ENCODE measurements at regions not wholly inside any gene's neighbourhood (a gene's known extent, or its start where the extent isn't known, plus 50 kb on each side); places are given as distances from the start of the nearest gene placed in this dataset.

DNA sequence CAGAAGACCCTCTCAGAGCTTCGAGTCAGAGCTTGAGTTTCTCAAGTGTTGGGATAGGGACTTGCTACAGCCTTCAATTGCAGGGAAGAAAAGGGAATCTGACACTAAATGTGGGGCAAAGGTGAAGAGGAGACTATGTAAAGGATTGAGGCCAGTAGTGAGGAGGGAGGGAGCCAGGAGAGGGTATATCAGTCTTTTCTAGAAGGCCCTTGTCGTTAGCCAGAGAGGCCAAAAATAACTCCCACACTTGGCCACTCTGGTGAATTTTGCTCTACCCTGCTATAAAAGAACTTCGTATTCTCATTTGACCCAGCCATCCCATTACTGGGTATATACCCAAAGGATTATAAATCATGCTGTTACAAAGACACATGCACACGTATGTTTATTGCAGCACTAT lies 162.0 kb downstream of the MDFIC start:
- TF ChIP-seq, protein P1, sequence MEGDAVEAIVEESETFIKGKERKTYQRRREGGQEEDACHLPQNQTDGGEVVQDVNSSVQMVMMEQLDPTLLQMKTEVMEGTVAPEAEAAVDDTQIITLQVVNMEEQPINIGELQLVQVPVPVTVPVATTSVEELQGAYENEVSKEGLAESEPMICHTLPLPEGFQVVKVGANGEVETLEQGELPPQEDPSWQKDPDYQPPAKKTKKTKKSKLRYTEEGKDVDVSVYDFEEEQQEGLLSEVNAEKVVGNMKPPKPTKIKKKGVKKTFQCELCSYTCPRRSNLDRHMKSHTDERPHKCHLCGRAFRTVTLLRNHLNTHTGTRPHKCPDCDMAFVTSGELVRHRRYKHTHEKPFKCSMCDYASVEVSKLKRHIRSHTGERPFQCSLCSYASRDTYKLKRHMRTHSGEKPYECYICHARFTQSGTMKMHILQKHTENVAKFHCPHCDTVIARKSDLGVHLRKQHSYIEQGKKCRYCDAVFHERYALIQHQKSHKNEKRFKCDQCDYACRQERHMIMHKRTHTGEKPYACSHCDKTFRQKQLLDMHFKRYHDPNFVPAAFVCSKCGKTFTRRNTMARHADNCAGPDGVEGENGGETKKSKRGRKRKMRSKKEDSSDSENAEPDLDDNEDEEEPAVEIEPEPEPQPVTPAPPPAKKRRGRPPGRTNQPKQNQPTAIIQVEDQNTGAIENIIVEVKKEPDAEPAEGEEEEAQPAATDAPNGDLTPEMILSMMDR (IDR thresholded peaks at IDR 0.05; ENCODE audit: unreplicated experiment) = no peak
- no peak for DNase-seq (ENCODE audit: unreplicated experiment)
- no peak overlapping the region for H3K27ac Mint-ChIP-seq (ENCODE audit: low read depth, unreplicated experiment)
- BruUV-seq (replicated peaks) = no TSS peak
- ChIA-PET CTCF (no interaction called here), POLR2A (no interaction called here)
- peaks cover 11% of the 10 kb centered on the region for H3K4me1 Mint-ChIP-seq (ENCODE audit: insufficient read depth, unreplicated experiment)
- H3K36me3 Mint-ChIP-seq (ENCODE audit: insufficient read depth, unreplicated experiment) = no peaks in the 10 kb centered on the region
- H3K27me3 Mint-ChIP-seq (ENCODE audit: insufficient read depth, unreplicated experiment) = peaks cover 24% of the 10 kb centered on the region
- H3K4me3 Mint-ChIP-seq (ENCODE audit: unreplicated experiment) = no peak overlapping the region
- intact Hi-C loops (cut with micrococcal nuclease) = no loop called here
- H3K9me3 Mint-ChIP-seq (ENCODE audit: unreplicated experiment) = no peaks in the 10 kb centered on the region

DNA sequence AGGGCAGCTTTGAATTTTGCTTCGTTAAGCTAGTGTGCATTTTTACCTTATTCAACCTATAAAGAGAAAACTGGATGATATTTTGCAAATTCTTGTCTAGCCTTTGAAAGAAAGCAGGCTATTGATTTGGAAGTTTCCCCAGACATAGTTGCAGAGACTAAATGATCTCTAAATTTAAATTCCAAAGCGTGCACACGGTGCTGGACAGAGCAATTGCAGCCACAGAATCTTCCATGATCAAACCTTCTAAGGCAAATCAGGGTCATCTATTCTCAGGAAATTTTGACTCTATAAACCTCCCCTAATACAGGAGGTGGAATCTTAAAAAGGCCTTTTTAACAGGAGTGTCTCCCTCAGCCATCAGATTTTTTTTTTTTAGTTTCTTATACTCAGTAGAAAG lies 159.9 kb downstream of the MDFIC start:
- Mint-ChIP-seq H3K4me1 (ENCODE audit: insufficient read depth, unreplicated experiment) (no peaks in the 10 kb centered on the region), H3K27ac (ENCODE audit: low read depth, unreplicated experiment) (no peak overlapping the region), H3K9me3 (ENCODE audit: unreplicated experiment) (no peaks in the 10 kb centered on the region), H3K36me3 (ENCODE audit: insufficient read depth, unreplicated experiment) (no peaks in the 10 kb centered on the region), H3K4me3 (ENCODE audit: unreplicated experiment) (no peak overlapping the region), H3K27me3 (ENCODE audit: insufficient read depth, unreplicated experiment) (peaks cover 38% of the 10 kb centered on the region)
- ChIA-PET CTCF (no interaction called here), POLR2A (no interaction called here)
- no TSS peak for BruUV-seq (replicated peaks)
- TF ChIP-seq, protein P1 (IDR thresholded peaks at IDR 0.05; ENCODE audit: unreplicated experiment) = no peak
- DNase-seq (ENCODE audit: unreplicated experiment) = no peak
- intact Hi-C loops (cut with micrococcal nuclease) = no loop called here

DNA sequence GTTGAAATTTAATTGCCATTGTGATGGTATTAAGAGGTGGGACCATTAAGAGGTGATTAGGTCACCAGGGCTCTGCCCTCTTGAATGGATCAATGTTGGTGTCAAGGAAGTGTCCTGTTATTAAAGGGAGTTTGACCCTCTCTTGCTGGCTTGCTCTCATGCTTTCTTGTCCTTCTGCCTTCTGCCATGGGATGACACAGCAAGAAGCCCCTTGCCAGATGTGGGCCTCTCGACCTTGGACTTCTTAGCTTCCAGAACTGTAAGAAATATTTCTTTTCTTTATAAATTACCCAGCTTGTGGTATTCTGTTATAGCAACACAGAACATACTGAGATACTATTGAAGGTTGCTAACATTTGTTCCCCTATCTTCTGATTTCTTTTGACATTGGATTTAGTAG lies 157.0 kb downstream of the MDFIC start:
- BruUV-seq (replicated peaks) = no TSS peak

DNA sequence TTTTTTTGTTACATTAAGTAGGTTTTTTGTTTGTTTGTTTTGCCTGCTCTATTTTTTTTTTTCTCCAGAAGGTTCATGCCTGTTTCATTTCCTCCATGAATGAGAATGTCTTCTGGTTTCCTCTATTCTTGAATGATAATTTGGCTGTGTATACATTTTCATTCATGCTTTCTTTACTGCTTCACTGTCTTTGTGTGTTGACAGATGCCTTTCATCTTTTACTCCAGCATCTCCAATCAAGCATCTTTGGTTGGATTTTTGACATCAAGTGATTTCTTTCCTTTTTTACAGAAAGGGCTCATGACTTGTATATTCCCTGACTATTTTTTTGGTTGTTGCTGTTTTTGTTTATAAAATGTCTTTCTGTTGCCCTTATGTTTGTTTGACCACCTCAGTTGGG lies 156.5 kb downstream of the MDFIC start:
- intact Hi-C loops (cut with micrococcal nuclease) = no loop called here
- no TSS peak for BruUV-seq (replicated peaks)
- TF ChIP-seq, protein P1 (IDR thresholded peaks at IDR 0.05; ENCODE audit: unreplicated experiment) = no peak
- Mint-ChIP-seq H3K4me3 (ENCODE audit: unreplicated experiment) (no peak overlapping the region), H3K36me3 (ENCODE audit: insufficient read depth, unreplicated experiment) (no peaks in the 10 kb centered on the region), H3K9me3 (ENCODE audit: unreplicated experiment) (no peaks in the 10 kb centered on the region), H3K27me3 (ENCODE audit: insufficient read depth, unreplicated experiment) (peaks cover 54% of the 10 kb centered on the region), H3K4me1 (ENCODE audit: insufficient read depth, unreplicated experiment) (no peaks in the 10 kb centered on the region), H3K27ac (ENCODE audit: low read depth, unreplicated experiment) (no peak overlapping the region)
- POLR2A ChIA-PET = no interaction called here
- CTCF ChIA-PET = interaction anchor here (0.7 kb wide), 1 partner anchor 211 kb away, joined by 4 read pairs; no protein-coding TSS in a partner anchor
- no peak for DNase-seq (ENCODE audit: unreplicated experiment)

More for the DNA sequence above, 157.0 kb downstream of the MDFIC start:
- TF ChIP-seq, protein P1 (IDR thresholded peaks at IDR 0.05; ENCODE audit: unreplicated experiment) = no peak
- no peak for DNase-seq (ENCODE audit: unreplicated experiment)
- POLR2A ChIA-PET = no interaction called here
- CTCF ChIA-PET = no interaction called here
- Mint-ChIP-seq H3K27ac (ENCODE audit: low read depth, unreplicated experiment) (no peak overlapping the region), H3K4me1 (ENCODE audit: insufficient read depth, unreplicated experiment) (no peaks in the 10 kb centered on the region), H3K4me3 (ENCODE audit: unreplicated experiment) (no peak overlapping the region), H3K9me3 (ENCODE audit: unreplicated experiment) (no peaks in the 10 kb centered on the region), H3K27me3 (ENCODE audit: insufficient read depth, unreplicated experiment) (peaks cover 49% of the 10 kb centered on the region), H3K36me3 (ENCODE audit: insufficient read depth, unreplicated experiment) (no peaks in the 10 kb centered on the region)
- intact Hi-C loops (cut with micrococcal nuclease) = no loop called here
